HG03097 (cell line): ENCODE measurements at regions not wholly inside any gene's neighbourhood (a gene's known extent, or its start where the extent isn't known, plus 50 kb on each side); places are given as distances from the start of the nearest gene placed in this dataset.
"Not testable (repeated sequence)": the region's sequence is repeated elsewhere in the genome, so short reads cannot be mapped to it uniquely, and the experiment has no call there.

Source experiments
- ATAC-seq: cut with Tn5 transposase; IDR thresholded peaks from one replicate; pipeline ENCODE4 v1.9.1; 2021; ENCODE audit not compliant: unreplicated experiment, low FRiP score

DNA sequence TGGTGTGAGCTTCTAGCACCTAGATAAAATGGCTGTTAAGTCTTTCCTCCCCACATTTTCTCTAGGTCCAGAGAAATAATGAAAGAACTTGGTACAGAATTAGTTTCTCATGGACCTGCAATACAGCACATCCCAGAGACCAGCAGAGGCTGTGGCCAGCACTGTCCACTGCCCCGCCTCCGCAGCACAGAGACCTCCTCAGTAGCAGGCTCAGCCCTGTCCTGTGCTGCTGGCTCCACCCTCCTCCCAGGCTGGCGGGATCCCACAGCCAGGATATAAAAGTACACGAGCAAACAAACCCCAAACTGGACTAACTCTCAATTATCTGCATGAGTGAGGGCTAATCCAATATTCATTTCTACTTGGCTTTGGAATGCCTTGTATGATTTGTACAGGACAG is 401.5 kb downstream of the RPS6KC1 start:
- ATAC-seq, result no peak

DNA sequence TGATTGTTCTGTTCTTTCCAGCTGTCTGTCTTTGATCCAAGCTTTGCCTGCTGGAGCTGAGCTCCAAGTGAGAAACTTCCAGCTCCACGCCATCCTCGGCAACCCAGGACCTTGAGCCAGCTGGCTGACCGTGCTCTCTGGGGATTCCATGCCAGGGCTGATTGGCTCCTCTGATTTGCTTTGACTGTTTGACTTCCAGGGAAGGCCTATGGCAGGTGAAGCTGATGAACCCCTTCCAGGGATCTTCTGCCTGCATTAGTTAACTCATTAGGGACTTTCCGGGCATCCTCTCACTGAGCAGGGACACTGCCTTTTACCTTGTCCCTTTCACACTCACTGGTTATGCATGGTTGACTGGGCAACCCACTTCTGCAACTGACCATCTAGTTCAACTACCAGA is 406.1 kb downstream of the RPS6KC1 start:
- ATAC-seq, result no peak

DNA sequence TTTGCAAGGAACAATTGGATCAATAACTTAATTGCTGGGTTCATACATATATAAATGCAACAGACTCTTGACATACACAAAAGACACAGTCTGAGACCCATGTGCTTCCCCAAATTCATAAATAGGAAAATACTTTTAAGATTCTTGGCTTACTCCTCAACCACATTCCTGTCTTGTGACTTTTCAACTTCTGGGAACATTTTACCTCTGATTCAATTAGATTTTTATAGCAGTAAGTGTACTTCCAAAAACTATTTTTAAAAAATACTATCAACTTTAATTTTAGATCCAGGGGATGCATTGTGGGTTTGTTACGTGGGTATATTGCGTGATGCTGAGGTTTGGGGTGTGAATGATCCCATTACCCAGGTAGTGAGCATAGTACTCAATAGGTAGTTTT is 406.7 kb downstream of the RPS6KC1 start:
- ATAC-seq, result no peak

DNA sequence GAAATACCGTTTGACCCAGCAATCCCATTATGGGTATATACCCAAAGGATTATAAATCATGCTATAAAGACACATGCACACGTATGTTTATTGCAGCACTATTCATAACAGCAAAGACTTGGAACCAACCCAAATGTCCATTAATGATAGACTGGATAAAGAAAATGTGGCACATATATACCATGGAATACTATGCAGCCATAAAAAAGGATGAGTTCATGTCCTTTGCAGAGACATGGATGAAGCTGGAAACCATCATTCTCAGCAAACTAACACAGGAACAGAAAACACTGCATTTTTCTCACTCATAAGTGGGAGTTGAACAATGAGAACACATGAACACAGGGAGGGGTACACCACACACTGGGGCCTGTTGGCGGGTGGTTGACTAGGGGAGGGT is 411.3 kb downstream of the RPS6KC1 start:
- ATAC-seq, result not testable (repeated sequence)

DNA sequence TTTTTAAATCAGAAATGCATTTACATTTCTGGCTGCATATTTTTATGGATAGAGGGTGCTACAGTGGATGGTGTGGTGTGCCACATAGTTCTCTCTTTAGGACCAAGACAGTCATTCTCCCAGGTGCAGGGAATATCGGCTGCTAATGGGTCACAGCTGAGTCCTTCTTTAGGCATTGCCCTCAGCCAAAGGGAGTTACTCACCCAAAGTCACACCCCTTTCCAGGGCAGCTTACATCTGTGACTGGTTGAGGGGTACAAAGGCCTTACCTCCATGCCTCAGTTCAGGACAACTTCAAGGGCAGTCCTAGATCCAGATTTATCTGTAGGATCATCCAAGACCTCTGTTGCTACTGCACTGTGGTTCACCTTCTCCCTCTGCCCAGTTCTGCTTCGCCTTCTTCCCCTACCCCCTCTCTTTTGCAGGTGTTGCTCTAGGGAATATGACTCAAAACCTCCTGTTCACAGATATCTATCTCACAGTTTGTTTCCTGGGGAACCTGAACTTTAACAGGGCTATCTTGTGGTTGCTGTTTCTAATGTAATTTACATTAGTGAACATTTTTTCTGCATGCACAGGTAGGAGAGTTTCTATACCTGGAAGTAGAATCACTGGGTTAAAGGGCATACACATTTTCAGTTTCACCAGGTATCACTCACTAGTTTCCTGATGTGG is 413.9 kb downstream of the RPS6KC1 start:
- no peak for ATAC-seq

DNA sequence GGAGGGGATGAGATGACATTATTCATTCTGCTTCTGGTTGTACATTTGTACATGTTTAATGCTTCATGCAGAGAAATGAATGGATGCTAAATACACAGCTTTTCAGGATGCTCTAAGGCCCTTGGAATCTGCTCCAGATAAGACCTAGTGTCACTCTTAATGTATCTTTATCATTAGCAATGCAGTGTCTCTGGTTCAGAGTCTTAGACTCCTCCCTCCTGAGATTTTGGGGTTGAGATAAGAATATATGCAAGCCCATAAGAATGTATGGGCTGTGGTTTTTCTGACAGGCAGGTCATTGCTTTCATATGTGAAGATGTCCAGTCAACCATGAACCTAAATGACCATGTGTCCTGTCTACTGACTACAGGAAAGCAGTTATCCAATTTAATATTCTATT is 415.5 kb downstream of the RPS6KC1 start:
- no peak for ATAC-seq

GRCh38 chr1:213474054-213474453 is 423.0 kb downstream of the RPS6KC1 start:
- no peak for ATAC-seq

DNA sequence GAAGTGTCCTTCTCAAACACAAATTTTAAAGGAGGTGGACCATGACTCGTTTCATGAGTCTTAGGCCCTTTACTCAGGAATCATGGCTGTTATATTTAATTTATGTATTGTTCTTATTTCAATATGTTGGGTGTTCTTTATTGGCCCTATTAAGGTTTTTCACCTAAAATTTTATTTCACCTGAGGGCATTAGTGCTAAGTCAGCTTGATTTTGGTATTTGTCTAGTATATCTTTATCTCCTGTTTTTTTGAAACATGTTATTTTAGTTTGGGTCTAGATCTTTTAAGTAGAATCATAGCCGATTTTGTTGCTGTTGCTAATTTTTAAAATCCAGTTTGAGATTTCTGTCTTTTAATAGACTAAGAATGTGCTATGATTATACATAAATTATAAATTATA is 430.4 kb downstream of the RPS6KC1 start:
- ATAC-seq, result no peak

DNA sequence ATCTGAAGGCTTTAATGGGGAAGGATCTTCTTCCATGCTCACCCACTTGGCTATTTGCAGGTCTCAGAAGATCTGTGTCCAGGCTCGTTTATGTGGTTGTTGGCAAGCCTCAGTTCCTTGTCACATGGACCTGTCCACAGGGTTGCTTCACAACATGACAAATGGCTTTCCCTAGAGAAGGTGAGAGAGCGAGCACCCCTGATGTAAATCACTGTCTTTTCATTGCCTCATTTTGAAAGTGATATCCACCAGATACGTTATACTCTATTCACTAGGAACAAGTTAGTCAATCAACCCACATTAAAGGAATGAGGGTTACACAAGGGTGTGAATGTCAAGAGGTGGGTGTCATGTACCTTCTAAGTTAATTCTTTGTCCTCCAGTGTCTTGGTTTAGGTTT is 433.3 kb downstream of the RPS6KC1 start:
- ATAC-seq, result no peak

DNA sequence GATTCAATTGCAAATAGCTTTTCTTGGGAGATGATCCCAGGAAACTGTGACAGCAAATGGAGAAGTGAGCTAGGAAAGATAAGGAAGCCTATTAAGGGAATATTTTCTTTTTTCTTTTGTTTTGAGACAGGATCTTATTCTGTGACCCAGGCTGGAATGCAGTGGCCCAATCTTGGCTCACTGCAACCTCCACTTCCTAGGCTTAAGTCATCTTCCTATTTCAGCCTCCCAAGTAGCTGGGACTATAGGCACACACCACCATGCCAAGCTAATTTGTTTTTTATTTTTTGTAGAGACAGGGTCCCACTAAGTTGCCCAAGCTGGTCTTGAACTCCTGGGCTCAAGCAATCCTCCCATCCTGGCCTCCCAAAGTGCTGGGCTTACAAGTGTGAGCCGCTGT is 433.7 kb downstream of the RPS6KC1 start:
- no peak for ATAC-seq

DNA sequence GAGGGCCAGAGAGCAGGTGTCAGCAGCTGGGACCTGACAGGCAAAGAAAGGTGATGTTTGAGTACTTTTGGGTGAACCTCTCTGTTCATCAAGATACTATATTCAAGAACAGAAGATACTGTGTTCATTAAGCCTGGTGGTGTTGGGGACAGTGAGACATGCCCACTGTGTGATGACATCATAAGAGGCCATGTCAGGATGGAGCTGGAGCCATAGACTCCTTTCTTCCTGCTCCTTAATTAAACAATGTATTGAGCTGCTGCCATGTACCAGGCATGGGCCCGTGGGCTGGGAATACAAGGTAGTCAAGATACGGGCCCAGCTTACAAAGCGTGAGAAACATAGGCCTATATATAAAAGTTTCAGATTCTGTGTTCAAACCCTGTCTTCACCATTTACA is 435.4 kb downstream of the RPS6KC1 start:
- no peak for ATAC-seq

DNA sequence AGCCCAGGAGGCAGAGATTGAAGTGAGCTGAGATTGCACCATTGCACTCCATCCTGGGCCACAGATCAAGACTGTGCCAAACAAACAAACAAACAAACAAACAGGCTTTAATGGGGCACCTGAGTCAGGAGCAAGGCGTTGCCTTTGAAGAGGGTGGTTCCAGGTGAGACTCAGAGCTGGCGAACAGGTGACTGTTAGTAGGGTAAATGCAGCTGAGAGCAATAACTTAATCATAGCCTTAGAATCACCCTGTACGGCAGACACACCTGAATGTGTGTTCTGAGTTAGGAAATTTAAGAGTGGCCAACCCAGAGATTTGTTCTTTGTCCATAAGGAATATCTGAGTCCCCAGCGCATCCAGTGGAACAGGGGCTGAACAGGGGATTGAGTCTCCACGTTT is 440.4 kb downstream of the RPS6KC1 start:
- ATAC-seq, result no peak

- ATAC-seq, result no peak
These were observed 441.4 kb downstream of the RPS6KC1 start for GRCh38 chr1:213492161-213493041.

GRCh38 chr1:213499444-213499843 is 448.4 kb downstream of the RPS6KC1 start:
- ATAC-seq, result no peak

- ATAC-seq, result no peak
These were observed 456.6 kb downstream of the RPS6KC1 start for GRCh38 chr1:213507472-213508223.

GRCh38 chr1:213511173-213511572 is 460.1 kb downstream of the RPS6KC1 start:
- no peak for ATAC-seq

- ATAC-seq, result no peak
These were observed 461.3 kb downstream of the RPS6KC1 start for GRCh38 chr1:213512316-213512715.

- ATAC-seq, result no peak
These were observed 462.0 kb downstream of the RPS6KC1 start for GRCh38 chr1:213513006-213513405.

- not testable (repeated sequence) for ATAC-seq
These were observed 463.6 kb downstream of the RPS6KC1 start for GRCh38 chr1:213514408-213515179.

- no peak for ATAC-seq
These were observed 468.1 kb downstream of the RPS6KC1 start for GRCh38 chr1:213519098-213519497.

GRCh38 chr1:213521206-213521605 is 466.6 kb upstream of the PROX1 start:
- no peak for ATAC-seq
